ENCODE measurements at regions not wholly inside any gene's neighbourhood (a gene's known extent, or its start where the extent isn't known, plus 50 kb on each side); places are given as distances from the start of the nearest gene placed in this dataset.

- no peak overlapping the region for H3K4me3 Mint-ChIP-seq
- Histone ChIP-seq H3K79me2 (ENCODE audit: insufficient read depth, low read length) (no peaks in the 10 kb centered on the region), H3K27me3 (ENCODE audit: insufficient read depth, low read length) (no peaks in the 10 kb centered on the region), H2BK12ac (ENCODE audit: insufficient read length, low read depth, low read length) (no peak overlapping the region), H3K56ac (ENCODE audit: insufficient read length, low read depth, low read length) (no peak overlapping the region), H3K9me3 (ENCODE audit: control insufficient read depth, low read depth, low read length) (no peaks in the 10 kb centered on the region), H3K27ac (ENCODE audit: insufficient read length, low read depth, low read length) (no peak overlapping the region), H2BK20ac (ENCODE audit: low read depth, low read length, poor library complexity, severe bottlenecking) (no peak overlapping the region), H3K9ac (ENCODE audit: extremely low read depth, insufficient read length, low read length) (no peak overlapping the region), H3K4me1 (ENCODE audit: insufficient read depth, low read length) (peaks cover 4% of the 10 kb centered on the region; the same call in 1 of the 2 replicates), H3K14ac (ENCODE audit: insufficient read depth, low read length) (no peak overlapping the region), H2BK5ac (ENCODE audit: insufficient read length, low read length) (no peak overlapping the region), H3K23me2 (ENCODE audit: insufficient read length, low read depth, low read length, poor library complexity, severe bottlenecking) (no peaks in the 10 kb centered on the region), H3K18ac (ENCODE audit: insufficient read length, low read depth, low read length) (no peak overlapping the region), H2BK15ac (ENCODE audit: low read depth, low read length) (no peak overlapping the region), H3K4ac (ENCODE audit: low read depth, low read length) (no peak overlapping the region), H4K20me1 (ENCODE audit: control insufficient read depth, insufficient read depth, insufficient read length) (peaks cover 2% of the 10 kb centered on the region), H4K91ac (ENCODE audit: insufficient read length, low read depth, low read length) (no peak overlapping the region), H4K8ac (replicated peaks; ENCODE audit: insufficient read length, low read depth, low read length) (no peak overlapping the region), H3K4me2 (ENCODE audit: insufficient read depth, insufficient read length, low read length) (no peak overlapping the region), H2AFZ (ENCODE audit: low read length) (no peak overlapping the region), H3K23ac (ENCODE audit: insufficient read length, low read depth, low read length) (no peak overlapping the region), H2AK5ac (ENCODE audit: insufficient read length, low read length) (no peak overlapping the region), H3T11ph (ENCODE audit: low read length) (no peak overlapping the region), H3K79me1 (ENCODE audit: insufficient read depth, low read depth, low read length, poor library complexity, severe bottlenecking) (no peaks in the 10 kb centered on the region), H4K5ac (ENCODE audit: insufficient read length, low read depth, low read length) (no peak overlapping the region), H2BK120ac (ENCODE audit: low read depth, low read length, poor library complexity, severe bottlenecking) (no peak overlapping the region)
- no peak for TF ChIP-seq CTCF (conservative IDR thresholded peaks at IDR 0.05)
- H3K27ac Mint-ChIP-seq, result no peak overlapping the region
- no peak for DNase-seq
- H3K27me3 Mint-ChIP-seq (ENCODE audit: low read depth), result peaks cover 8% of the 10 kb centered on the region
- H3K36me3 Mint-ChIP-seq (ENCODE audit: insufficient read depth in 1 of 3, low read depth in 3 of 3), result peaks cover 0 to 2% (median 0%) of the 10 kb centered on the region in 3 experiments; a peak in 2 of 7 replicates
- no CpG with 5 or more reads among the region's 10 CpGs for WGBS (ENCODE audit: extremely low coverage, insufficient read length, low lambda C conversion rate)
- peaks cover 20 to 24% of the 10 kb centered on the region in 2 experiments for H3K4me1 Mint-ChIP-seq
- H3K9me3 Mint-ChIP-seq, result no peaks in the 10 kb centered on the region
Measured at GRCh38 chr12:125276567-125276966, 211.3 kb downstream of the AACS start.

All from H9 (cell line).